Nephron progenitor cell (in vitro differentiated cells): ENCODE measurements at regions not wholly inside any gene's neighbourhood (a gene's known extent, or its start where the extent isn't known, plus 50 kb on each side); places are given as distances from the start of the nearest gene placed in this dataset.
"Not testable (repeated sequence)": the region's sequence is repeated elsewhere in the genome, so short reads cannot be mapped to it uniquely, and the experiment has no call there.

Experiments
- DNase-seq: peaks from one replicate; pipeline ENCODE4 v3.0.0; 2021
- H3K27ac Mint-ChIP-seq: 2 replicates; pipeline ENCODE4 v1.8.0; 2021; ENCODE audit warnings: mild to moderate bottlenecking, moderate library complexity, mixed read lengths
- H3K27me3 Mint-ChIP-seq: 2 replicates; pipeline ENCODE4 v1.8.0; 2021; ENCODE audit warnings: mild to moderate bottlenecking, low read depth, mixed read lengths; ENCODE audit not compliant: poor library complexity
- H3K36me3 Mint-ChIP-seq: 2 replicates; pipeline ENCODE4 v1.8.0; 2021; ENCODE audit warnings: low read depth, mixed read lengths
- H3K4me1 Mint-ChIP-seq: 2 replicates; pipeline ENCODE4 v1.8.0; 2021; ENCODE audit warnings: mixed read lengths
- H3K4me3 Mint-ChIP-seq: 2 replicates; pipeline ENCODE4 v1.8.0; 2021; ENCODE audit warnings: mild to moderate bottlenecking, moderate library complexity, mixed read lengths
- H3K9me3 Mint-ChIP-seq: 2 replicates; pipeline ENCODE4 v1.8.0; 2021; ENCODE audit warnings: mild to moderate bottlenecking, moderate library complexity, mixed read lengths
- CTCF ChIP-seq: fragments of 200-600 bp; sonication (generic); IDR thresholded peaks from 2 replicates; pipeline ENCODE4 v1.5.0; 2021; ENCODE audit warnings: antibody characterized with exemption

GRCh38 chr2:182504903-182505302 lies 78.1 kb upstream of the PDE1A start:
- Mint-ChIP-seq H3K27me3 (no peaks in the 10 kb centered on the region), H3K9me3 (no peaks in the 10 kb centered on the region), H3K27ac (no peak overlapping the region), H3K4me1 (no peaks in the 10 kb centered on the region), H3K4me3 (no peak overlapping the region), H3K36me3 (no peaks in the 10 kb centered on the region)
- no peak for DNase-seq
- TF ChIP-seq CTCF = no peak

- H3K4me3 Mint-ChIP-seq = no peak overlapping the region
- H3K4me1 Mint-ChIP-seq = no peaks in the 10 kb centered on the region
- H3K36me3 Mint-ChIP-seq = no peaks in the 10 kb centered on the region
- no peaks in the 10 kb centered on the region for H3K9me3 Mint-ChIP-seq
- no peak overlapping the region for H3K27ac Mint-ChIP-seq
- no peak for TF ChIP-seq CTCF
- H3K27me3 Mint-ChIP-seq = peaks cover under 1% of the 10 kb centered on the region
- DNase-seq = no peak
These were observed 79.8 kb upstream of the PDE1A start for GRCh38 chr2:182506606-182507005.

DNA sequence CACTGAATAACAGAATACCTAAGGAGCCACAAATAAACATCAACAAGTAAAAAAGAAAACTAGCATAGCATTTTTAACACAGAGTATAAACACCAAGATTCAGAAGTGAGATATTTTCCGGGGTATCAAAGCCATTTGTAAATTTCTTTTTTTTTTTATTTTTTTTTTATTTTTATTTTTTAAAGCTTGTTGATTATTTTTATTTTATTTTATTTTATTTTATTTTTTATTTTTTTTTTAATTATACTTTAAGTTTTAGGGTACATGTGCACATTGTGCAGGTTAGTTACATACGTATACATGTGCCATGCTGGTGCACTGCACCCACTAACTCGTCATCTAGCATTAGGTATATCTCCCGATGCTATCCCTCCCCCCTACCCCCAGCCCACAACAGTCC lies 81.7 kb upstream of the PDE1A start:
- H3K4me3 Mint-ChIP-seq, DNase-seq, H3K4me1 Mint-ChIP-seq, H3K9me3 Mint-ChIP-seq, H3K36me3 Mint-ChIP-seq, H3K27ac Mint-ChIP-seq, H3K27me3 Mint-ChIP-seq: not testable (repeated sequence)

- Mint-ChIP-seq H3K27ac (no peak overlapping the region), H3K4me1 (no peaks in the 10 kb centered on the region), H3K27me3 (peaks cover 2% of the 10 kb centered on the region), H3K9me3 (no peaks in the 10 kb centered on the region), H3K36me3 (no peaks in the 10 kb centered on the region), H3K4me3 (no peak overlapping the region)
- DNase-seq = no peak
- no peak for TF ChIP-seq CTCF
These were observed 82.4 kb upstream of the PDE1A start for GRCh38 chr2:182509216-182509615.

- Mint-ChIP-seq H3K4me1 (peaks cover 9% of the 10 kb centered on the region), H3K9me3 (no peaks in the 10 kb centered on the region), H3K27me3 (no peaks in the 10 kb centered on the region), H3K4me3 (no peak overlapping the region), H3K27ac (no peak overlapping the region), H3K36me3 (no peaks in the 10 kb centered on the region)
- TF ChIP-seq CTCF = no peak
- DNase-seq = no peak
These were observed 94.9 kb upstream of the PDE1A start for GRCh38 chr2:182521453-182522404.

- Mint-ChIP-seq H3K27ac (peak overlapping the region; percentile 37), H3K4me3 (no peak overlapping the region), H3K36me3 (no peaks in the 10 kb centered on the region), H3K9me3 (no peaks in the 10 kb centered on the region), H3K27me3 (no peaks in the 10 kb centered on the region), H3K4me1 (peaks cover 9% of the 10 kb centered on the region)
- no peak for TF ChIP-seq CTCF
- DNase-seq = no peak
These were observed 95.6 kb upstream of the PDE1A start for GRCh38 chr2:182522405-182522896.
